ENCODE measurements at regions not wholly inside any gene's neighbourhood (a gene's known extent, or its start where the extent isn't known, plus 50 kb on each side); places are given as distances from the start of the nearest gene placed in this dataset.

GRCh38 chr12:111197376-111197944 lies 171.4 kb downstream of the PHETA1 start:
- H3K36me3 ChIP-seq, result no peaks in the 10 kb centered on the region
- peaks cover 19% of the 10 kb centered on the region for H3K27me3 ChIP-seq
- 67% methylated on average over 6 of the region's 6 CpGs; no CpG with 5 or more reads in 1 of the 2 donors for WGBS, 2 donors (ENCODE audit: low coverage in 1 of 2)
- H3K4me3 ChIP-seq, result no peak overlapping the region
- DNase-seq, result no peak
- in situ Hi-C loops (cut with MboI; ENCODE audit: low pct_ligation_motif_present in 1 of 4, low pct_unique_long_range_greater_than_20kb in 1 of 4, low sequenced_read_pairs in 3 of 4) (no loop called here), intact Hi-C loops (cut with DNase I; ENCODE audit: low total_unique reads) (loop anchor here (2.0 kb wide), 1 partner anchor 521 kb away; no protein-coding TSS in a partner anchor)
- no peaks in the 10 kb centered on the region for H3K9me3 ChIP-seq
- no peak for TF ChIP-seq POLR2AphosphoS5 (IDR thresholded peaks at IDR 0.05)
- no peak for TF ChIP-seq CTCF (IDR thresholded peaks at IDR 0.05)
- TF ChIP-seq POLR2A (IDR thresholded peaks at IDR 0.05), result no peak
- no peaks in the 10 kb centered on the region for H3K4me1 ChIP-seq
- no peak overlapping the region for H3K27ac ChIP-seq

- peaks cover 15% of the 10 kb centered on the region for H3K27me3 ChIP-seq
- WGBS, 2 donors (ENCODE audit: low coverage in 1 of 2), result 59 to 69% methylated on average over 4 to 5 of the region's 5 CpGs
- no peak for DNase-seq
- no peaks in the 10 kb centered on the region for H3K4me1 ChIP-seq
- no peaks in the 10 kb centered on the region for H3K36me3 ChIP-seq
- in situ Hi-C loops (cut with MboI; ENCODE audit: low pct_ligation_motif_present in 1 of 4, low pct_unique_long_range_greater_than_20kb in 1 of 4, low sequenced_read_pairs in 3 of 4), result no loop called here
- no peaks in the 10 kb centered on the region for H3K9me3 ChIP-seq
- intact Hi-C loops (cut with DNase I; ENCODE audit: low total_unique reads), result loop anchor here (2.0 kb wide), 1 partner anchor 520 kb away; no protein-coding TSS in a partner anchor
- no peak overlapping the region for H3K4me3 ChIP-seq
- TF ChIP-seq EP300 (IDR thresholded peaks at IDR 0.05; ENCODE audit: low read depth) (no peak), POLR2AphosphoS5 (IDR thresholded peaks at IDR 0.05) (no peak), POLR2A (IDR thresholded peaks at IDR 0.05) (no peak), CTCF (IDR thresholded peaks at IDR 0.05) (no peak)
- no peak overlapping the region for H3K27ac ChIP-seq
Measured at GRCh38 chr12:111196532-111196931, 172.4 kb downstream of the PHETA1 start.

GRCh38 chr12:111195316-111195715 lies 173.6 kb downstream of the PHETA1 start:
- DNase-seq, result no peak

GRCh38 chr12:111194703-111195051 lies 174.2 kb downstream of the PHETA1 start:
- no peak overlapping the region for H3K27ac ChIP-seq
- no peaks in the 10 kb centered on the region for H3K36me3 ChIP-seq
- H3K27me3 ChIP-seq, result peaks cover 12% of the 10 kb centered on the region
- no peaks in the 10 kb centered on the region for H3K4me1 ChIP-seq
- no peak for TF ChIP-seq POLR2AphosphoS5 (IDR thresholded peaks at IDR 0.05)
- TF ChIP-seq EP300 (IDR thresholded peaks at IDR 0.05; ENCODE audit: low read depth), result no peak
- 61% methylated on average over 9 of the region's 9 CpGs; no CpG with 5 or more reads in 1 of the 2 donors for WGBS, 2 donors (ENCODE audit: low coverage in 1 of 2)
- in situ Hi-C loops (cut with MboI; ENCODE audit: low pct_ligation_motif_present in 1 of 4, low pct_unique_long_range_greater_than_20kb in 1 of 4, low sequenced_read_pairs in 3 of 4) (no loop called here), intact Hi-C loops (cut with DNase I; ENCODE audit: low total_unique reads) (no loop called here)
- H3K4me3 ChIP-seq, result no peak overlapping the region
- no peaks in the 10 kb centered on the region for H3K9me3 ChIP-seq
- no peak for DNase-seq

More at GRCh38 chr12:111195316-111195715, 173.6 kb downstream of the PHETA1 start:
- in situ Hi-C loops (cut with MboI; ENCODE audit: low pct_ligation_motif_present in 1 of 4, low pct_unique_long_range_greater_than_20kb in 1 of 4, low sequenced_read_pairs in 3 of 4), result no loop called here
- Histone ChIP-seq H3K27ac (no peak overlapping the region), H3K9me3 (no peaks in the 10 kb centered on the region), H3K27me3 (peaks cover 11% of the 10 kb centered on the region), H3K4me3 (no peak overlapping the region), H3K4me1 (no peaks in the 10 kb centered on the region), H3K36me3 (no peaks in the 10 kb centered on the region)
- TF ChIP-seq POLR2A (IDR thresholded peaks at IDR 0.05) (no peak), CTCF (IDR thresholded peaks at IDR 0.05) (no peak), POLR2AphosphoS5 (IDR thresholded peaks at IDR 0.05) (no peak), EP300 (IDR thresholded peaks at IDR 0.05; ENCODE audit: low read depth) (no peak)
- intact Hi-C loops (cut with DNase I; ENCODE audit: low total_unique reads), result no loop called here
- whole genome bisulfite sequencing, 2 donors (ENCODE audit: low coverage in 1 of 2), result 82 to 90% methylated on average over 2 to 8 of the region's 8 CpGs

All from transverse colon (tissue), 4 donors.